Activated CD8-positive, alpha-beta memory T cell treated with anti-CD3 and anti-CD28 coated beads for 48 hours (primary cell): ENCODE measurements at regions not wholly inside any gene's neighbourhood (a gene's known extent, or its start where the extent isn't known, plus 50 kb on each side); places are given as distances from the start of the nearest gene placed in this dataset.
"Not testable (repeated sequence)": the region's sequence is repeated elsewhere in the genome, so short reads cannot be mapped to it uniquely, and the experiment has no call there.

Experiments used
- DNase-seq, 3 experiments: peaks; one replicate each; pipeline ENCODE4 v3.0.0-alpha.2; 2020; ENCODE audit warnings: low read depth in 2 of 3, low spot score in 2 of 3

DNA sequence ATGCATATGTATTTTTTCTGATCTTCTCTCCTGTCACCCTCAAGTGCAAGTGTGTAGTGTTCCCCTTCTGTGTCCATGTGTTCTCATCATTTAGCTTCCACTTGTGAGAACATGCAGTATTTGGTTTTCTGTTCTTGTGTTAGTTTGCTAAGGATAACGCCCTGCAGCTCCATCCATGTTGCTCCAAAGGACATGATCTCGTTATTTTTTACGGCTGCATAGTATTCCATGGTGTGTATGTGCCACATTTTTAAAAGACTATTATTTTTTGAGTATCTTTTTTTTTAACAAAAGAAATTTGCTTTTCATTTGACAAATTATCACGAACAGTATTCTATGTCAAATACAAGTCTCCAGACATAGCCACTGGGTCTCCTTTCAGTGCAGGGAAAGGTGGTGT, 110.1 kb upstream of the ZNF746 start:
- no peak for DNase-seq

DNA sequence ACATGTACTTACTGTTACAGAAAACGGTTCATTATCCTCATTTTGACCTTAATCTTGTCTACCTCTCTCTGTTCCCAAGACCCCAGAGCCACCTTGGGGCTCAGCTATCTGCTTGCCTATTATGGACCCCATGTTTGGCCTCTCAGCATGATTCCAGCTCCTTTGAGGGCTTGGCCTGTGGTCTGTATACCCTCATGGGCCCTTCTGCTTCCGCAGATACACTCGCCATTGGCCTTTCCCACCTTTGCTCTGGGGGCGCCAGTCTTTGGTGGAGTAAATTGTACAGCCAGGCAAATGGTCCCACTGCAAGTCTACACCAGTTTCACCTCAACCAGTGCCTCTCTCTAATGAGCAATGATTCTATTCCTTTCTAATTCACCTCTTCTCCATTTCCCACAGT, 109.2 kb upstream of the ZNF746 start:
- no peak for DNase-seq

DNA sequence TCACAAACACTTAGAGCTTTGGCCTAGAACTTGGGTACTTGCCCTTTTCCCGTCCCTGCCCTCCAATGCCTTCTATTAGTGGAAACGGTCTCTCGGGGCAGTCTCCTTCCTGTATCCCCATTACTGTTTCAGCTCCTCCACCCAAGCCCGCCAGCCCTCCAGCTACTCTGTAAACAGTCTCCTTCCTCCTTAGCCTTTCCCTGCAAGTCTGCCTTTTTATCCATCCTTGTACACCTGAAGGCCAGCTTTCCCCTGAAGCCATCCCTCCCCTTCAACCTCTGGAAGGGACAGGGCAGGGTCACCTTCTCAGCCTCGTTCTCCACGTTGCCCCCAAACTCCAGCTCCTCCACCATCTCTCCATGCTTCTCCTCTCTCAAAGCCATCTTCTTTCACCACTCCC, 108.1 kb upstream of the ZNF746 start:
- DNase-seq, result no peak

DNA sequence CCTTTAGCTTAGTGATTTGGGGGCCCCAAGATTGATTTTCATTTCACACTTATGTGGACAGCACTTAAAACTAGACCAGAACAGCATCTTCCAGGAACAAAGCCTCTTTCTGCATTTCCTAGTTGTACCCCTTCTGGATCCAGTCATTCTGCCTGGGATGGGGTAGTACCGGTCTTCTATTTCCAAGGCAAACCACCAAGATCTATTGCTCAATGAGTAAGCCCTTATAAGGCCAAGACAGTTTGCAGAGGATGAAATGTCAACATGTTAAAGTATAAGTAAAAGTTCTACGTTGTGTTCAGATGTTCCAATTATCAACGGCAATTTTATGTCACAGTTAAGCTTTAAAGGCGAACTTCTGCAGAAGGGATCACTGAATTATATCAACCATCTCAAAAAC, 106.9 kb upstream of the ZNF746 start:
- no peak for DNase-seq

DNA sequence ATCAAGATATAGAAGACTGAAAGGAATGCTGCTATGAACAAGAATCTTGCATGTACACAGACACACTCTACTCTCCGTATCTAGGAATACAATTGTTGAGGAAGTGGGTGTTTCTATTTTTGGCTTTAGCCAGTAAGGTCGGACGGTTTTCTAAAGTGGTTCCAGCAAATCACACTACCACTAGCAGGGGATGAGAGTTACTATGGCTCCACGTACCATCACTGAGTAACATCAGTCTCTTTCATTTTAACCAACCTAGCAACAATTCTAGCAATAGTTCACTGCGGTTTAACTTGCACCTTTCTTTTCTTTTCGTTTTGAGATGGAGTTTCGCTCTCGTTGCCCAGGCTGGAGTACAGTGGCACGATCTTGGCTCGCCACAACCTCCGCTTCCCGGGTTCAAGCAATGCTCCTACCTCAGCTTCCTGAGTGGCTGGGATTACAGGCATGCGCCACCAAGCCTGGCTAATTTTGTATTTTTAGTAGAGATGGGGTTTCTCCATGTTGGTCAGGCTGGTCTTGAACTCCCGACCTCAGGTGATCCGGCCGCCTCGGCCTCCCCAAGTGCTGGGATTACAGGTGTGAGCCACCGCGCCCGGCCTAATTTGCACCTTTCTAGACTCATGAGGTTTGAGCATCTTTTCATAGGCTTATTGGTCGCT, 103.2 kb upstream of the ZNF746 start:
- not testable (repeated sequence) for DNase-seq

DNA sequence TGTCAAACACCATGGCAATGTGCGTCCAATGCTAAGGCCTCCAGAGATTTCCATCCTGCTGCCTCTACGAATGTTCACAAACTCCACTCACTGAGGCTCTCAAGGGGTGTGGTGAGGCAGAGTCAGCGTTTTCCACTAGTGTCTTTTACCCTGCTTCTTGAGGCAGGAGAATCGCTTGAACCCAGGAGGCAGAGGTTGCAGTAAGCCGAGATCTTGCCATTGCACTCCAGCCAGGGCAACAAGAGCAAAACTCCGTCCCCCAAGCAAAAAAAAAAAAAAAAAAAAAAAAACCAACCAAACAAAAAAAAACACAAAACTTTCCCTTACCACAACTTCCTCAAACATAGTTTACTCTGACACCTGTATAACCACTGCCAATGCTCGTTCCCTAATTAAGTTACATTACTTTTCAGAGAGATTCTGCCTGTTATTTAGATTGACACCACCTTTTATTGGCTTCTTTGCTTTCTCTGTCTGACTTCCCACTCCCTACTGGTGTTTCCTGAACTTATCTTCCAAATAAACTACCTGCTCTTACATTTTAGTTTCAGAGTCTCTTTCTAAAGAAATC, 102.1 kb upstream of the ZNF746 start:
- no peak for DNase-seq

DNA sequence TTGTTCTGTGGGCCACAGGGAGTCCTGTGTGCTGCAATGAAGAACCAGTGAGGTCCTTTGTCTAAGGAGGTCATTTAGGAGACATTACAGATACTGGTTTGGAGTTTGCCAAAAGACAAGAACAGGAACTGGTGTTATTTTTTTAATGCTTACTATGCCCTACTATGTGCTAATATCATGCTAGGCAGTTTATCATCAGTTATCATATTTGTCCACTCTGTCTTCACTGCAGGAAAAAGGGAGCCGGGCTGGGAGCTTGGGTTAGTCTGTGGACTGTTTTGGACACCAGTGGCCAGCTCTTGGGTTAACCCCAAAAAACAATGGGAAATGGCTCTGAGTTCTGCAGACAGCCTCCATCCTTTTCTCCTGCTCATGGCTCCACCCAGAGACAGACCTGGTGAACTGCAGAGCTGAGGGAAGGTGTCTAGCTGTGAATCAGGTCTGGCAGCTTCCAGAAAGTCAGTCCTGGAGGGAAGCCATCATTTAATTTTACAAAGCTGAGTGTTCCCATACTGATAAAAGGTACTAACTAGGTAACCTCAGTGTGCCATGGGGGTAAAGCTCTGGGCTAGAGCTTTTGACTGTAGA, 101.2 kb upstream of the ZNF746 start:
- DNase-seq, result no peak

DNA sequence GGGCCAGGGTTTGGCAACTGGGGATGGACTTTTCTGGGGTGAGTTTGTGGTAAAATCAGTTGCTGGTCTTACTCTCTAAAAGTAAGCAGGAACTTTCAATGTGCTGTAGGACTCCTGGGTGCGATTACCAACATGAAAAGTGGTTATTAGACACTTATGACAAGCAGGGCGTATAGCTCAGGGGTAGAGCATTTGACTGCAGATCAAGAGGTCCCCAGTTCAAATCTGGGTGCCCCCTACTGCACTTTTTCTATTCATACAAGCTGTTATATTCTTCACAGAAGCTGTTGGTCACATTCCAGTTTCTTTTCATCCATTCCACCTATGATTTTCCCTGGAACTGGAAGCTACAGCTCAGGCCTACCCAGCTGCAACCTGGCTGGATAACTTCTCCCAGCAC, 100.2 kb upstream of the ZNF746 start:
- not testable (repeated sequence) for DNase-seq

DNA sequence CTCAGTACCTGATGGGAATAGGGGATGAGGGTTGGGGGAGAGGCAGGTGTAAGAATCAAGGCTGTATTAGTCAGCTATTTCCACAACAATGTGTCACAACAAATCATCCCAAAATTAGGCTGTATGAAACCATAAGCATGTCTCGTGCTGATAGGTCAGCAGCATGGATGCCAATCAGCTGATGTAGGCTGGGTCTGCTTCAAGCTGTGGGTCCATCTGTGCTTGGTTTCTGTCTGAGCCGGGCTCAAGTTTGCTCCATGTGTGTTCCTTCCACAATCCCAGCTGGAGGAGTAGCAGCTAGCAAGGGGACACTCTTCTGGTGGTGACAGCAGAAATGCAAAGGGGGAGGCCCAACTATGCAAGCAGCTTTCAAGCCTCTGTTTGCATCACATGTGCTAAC, 97.9 kb upstream of the ZNF746 start:
- no peak for DNase-seq

DNA sequence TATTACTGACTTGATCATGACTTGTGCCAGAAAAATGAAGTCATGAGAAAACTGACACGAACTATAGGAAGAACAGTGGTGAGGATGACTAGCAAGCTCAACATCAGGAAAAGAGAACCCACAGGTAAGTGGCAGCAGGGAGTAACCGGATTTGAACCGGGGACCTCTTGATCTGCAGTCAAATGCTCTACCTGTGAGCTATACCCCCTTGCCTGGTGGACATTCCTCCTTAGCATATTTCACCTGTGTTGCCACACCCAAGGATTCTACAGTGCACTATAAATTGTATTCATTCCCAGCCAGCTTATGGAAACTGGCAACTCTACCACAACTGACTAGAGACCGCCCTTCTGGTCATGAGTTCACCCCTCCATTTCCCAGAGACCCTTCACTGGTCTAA, 97.5 kb upstream of the ZNF746 start:
- DNase-seq, result no peak

DNA sequence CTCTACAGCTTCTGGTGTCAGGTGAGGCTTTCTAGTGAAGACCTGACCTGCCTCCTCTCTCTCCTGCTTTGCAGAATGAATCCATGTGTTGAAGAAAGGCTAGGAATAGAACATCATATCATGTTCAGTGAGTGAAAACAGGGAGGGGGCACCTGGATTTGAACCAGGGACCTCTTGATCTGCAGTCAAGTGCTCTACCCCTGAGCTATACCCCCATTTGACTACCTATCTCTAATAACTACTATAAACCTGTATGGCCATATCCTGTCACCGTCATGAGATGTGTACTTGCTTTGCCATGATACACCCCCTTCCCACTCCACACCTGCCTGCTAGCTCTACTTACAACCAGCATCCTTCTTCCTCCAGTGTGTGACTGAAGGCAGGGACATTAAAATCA, 91.3 kb upstream of the ZNF746 start:
- no peak for DNase-seq

DNA sequence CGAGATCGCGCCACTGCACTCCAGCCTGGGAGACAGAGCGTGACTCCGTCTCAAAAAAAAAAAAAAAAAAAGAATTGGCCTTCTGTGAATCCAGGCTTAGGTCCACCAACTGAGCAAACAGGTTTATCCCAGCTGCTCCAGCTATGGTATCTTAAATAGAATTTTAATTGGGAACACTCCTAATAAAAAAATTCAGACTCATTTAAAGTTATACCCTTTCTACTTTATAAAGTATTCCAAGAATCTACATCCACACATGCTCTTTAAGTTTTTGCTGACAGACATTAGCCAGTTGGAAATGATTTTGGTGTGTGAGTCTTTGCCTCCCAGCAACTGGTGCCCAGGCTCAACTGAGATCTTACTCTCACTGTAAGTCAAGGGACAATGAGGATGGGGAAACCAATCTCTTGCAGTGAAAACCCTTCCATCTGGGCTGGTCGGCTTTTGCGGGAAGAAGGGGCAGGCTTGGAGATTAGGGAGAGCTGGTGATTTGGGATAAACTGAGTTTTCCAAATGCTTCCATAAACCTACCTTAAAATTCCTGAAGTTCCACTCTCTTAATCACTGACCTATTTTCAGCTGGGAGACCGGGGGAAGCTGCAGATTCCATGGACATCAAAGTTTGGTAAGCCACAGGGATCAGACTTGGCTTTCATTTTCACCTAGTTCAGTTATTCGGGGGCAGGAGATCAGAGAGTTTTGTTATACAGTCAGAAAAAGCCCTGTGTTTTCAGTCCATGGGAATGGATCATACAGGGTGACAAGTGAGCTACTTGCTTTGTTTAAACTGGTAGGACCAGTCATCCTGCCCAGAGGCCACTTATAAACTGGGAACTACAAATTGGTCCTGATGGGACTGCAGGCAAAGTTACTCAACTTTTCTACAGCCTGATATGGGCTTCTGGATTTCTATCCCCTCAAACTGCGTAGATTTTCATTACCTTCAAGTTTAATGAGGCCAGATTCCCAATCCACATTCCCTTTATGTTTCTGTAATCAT, 89.3 kb upstream of the ZNF746 start:
- DNase-seq, result no peak

DNA sequence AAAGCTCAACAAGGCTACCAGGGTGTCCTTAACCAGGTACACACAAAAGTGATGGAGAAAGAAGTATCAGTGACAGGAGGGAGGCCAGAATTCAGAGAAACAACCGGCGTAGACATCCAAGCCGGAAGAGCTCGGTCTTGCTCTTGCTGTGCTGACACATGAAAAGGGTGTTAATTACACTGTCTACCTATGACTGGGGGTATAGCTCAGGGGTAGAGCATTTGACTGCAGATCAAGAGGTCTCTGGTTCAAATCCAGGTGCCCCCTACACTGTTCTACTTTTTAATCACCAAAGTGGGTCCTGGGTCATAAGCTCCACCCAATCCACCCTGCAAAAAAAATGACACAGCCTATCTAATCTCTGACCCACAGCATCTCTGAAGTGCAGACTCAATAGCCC, 86.9 kb upstream of the ZNF746 start:
- DNase-seq, result no peak

DNA sequence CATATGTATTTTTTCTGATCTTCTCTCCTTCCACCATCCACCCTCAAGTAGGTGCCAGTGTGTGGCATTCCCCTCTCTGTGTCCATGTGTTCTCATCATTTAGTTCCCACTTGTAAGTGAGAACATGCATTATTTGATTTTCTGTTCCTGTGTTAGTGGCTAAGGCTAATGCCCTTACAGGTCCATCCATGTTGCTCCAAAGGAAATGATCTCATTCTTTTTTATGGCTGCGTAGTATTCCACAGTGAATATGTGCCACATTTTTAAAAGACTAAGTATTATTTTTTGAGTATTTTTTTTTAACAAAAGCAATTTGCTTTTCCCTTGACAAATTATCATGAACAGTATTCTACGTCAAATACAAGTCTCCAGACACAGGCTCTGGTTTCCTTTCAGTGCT, 86.4 kb upstream of the ZNF746 start:
- no peak for DNase-seq

DNA sequence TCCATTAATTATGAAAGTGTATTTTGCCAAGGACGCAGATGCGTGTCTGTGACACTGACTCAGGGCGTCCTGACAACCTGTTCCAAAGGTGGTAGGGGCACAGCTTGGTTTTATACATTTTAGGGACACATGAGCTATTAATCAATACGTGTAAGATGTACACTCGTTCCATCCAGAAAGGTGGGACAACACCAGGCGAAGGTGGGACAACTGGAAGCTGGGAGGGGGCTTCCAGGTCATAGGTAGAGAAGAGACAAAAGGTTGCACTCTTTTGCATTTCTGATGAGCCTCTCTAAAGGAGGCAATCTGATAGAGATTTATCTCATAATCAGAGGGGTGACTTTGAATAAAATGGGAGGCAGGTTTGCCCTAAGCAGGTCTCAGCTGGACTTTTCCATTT, 82.7 kb upstream of the ZNF746 start:
- DNase-seq, result no peak

DNA sequence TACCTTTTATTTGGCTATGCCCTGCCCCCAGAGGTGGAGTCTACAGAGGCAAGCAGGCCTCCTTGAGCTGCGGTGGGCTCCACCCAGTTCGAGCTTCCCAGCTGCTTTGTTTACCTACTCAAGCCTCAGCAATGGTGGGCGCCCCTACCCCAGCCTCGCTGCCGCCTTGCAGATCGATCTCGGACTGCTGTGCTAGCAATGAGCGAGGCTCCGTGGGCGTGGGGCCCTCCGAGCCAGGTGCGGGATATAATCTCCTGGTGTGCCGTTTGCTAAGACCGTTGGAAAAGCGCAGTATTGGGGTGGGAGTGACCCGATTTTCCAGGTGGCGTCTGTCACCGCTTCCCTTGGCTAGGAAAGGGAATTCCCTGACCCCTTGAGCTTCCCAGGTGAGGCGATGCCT, 81.8 kb upstream of the ZNF746 start:
- not testable (repeated sequence) for DNase-seq

DNA sequence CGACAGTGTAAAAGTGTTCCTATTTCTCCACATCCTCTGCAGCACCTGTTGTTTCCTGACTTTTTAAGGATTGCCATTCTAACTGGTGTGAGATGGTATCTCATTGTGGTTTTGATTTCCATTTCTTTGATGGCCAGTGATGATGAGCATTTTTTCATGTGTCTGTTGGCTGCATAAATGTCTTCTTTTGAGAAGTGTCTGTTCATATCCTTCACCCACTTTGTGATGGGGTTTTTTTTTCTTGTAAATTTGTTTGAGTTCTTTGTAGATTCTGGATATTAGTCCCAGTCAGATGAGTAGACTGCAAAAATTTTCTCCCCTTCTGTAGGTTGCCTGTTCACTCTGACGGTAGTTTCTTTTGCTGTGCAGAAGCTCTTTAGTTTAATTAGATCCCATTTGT, 76.8 kb upstream of the ZNF746 start:
- not testable (repeated sequence) for DNase-seq

DNA sequence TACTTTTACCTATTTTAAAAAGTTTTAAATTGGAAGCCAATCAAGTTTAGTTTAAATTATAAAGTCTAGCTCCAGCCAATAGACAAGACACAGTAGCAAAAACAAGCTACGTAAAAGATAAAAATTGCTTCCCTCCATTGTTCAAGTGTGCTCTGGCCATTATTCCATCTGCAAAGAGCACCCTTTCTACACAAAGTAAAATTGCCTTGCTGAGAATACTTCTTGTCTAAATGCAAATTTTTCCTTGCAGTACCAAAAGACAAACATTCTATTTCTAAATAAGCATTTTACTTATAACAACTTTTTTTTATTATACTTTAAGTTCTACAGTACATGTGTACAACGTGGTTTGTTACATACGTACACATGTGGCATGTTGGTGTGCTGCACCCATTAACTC, 75.9 kb upstream of the ZNF746 start:
- DNase-seq, result no peak

DNA sequence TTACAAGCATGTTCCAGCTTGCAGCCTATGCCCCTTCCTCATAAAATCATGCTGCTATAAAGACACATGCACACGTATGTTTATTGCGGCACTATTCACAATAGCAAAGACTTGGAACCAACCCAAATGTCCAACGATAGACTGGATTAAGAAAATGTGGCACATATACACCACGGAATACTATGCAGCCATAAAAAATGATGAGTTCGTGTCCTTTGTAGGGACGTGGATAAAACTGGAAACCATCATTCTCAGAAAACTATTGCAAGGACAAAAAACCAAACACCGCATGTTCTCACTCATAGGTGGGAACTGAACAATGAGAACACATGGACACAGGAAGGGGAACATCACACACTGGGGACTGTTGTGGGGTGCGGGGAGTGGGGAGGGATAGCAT, 75.3 kb upstream of the ZNF746 start:
- not testable (repeated sequence) for DNase-seq

DNA sequence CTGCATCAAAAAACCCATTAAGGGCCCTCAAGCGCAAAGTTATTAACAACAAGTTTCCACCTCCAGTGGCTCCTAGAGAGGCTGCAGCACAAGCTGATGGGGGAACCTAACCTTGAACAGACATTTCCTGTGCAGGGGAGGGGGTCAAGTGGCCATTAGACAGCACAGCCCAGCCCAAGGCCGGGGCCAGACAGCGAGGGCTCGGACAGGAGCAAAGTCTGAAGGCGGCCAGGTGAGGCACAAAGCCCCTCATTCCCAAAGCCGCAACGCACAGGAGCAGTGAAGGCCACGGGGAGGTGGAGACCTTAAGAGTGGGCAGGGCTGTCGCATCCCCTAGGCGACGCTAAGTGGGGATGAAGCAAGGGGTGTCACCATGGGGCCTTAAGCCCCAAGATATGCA, 73.2 kb upstream of the ZNF746 start:
- DNase-seq, result no peak

DNA sequence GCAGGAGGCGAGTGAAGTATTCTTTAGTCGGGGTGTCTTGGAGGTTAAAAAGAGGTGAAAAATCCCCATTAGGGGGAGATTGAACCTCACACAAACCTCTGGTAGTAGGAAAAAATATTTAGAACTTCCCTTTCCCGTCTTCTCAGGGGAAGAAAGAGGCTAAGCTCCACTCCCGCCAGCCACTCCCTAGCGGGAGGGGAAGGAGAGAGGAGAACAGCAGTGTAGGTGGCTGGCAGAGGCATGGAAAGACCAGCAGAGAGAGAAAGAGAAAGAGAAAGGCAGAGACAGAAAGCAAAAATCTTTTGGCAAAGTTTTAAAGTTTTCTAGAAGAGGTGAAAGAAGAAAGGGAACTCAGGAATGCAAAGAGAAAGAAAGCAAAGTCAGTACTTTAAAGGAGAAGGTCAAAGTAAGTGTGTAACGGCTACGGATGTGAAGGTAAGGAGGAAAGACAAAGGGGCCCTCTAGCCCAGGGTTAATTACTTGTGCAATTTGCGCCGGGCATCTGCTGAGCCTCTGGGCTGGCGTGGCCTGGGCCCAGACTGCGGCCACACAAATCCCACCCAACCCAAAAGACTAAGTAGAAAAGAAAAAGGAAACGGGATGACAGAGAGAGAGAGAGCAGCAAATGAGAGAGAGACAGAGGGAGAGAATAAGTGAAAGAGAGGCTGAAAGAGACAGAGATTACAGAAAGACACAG, 72.3 kb upstream of the ZNF746 start:
- no peak for DNase-seq
